ENCODE measurements at regions not wholly inside any gene's neighbourhood (a gene's known extent, or its start where the extent isn't known, plus 50 kb on each side); places are given as distances from the start of the nearest gene placed in this dataset.

- no peak overlapping the region for H3K4me3 ChIP-seq (ENCODE audit: low read length)
- H3K36me3 ChIP-seq (ENCODE audit: control insufficient read depth, low read length): no peaks in the 10 kb centered on the region
- H3K27me3 ChIP-seq (ENCODE audit: control insufficient read depth, low read length): no peaks in the 10 kb centered on the region
- no peak overlapping the region for H3K27ac ChIP-seq (ENCODE audit: low read depth, low read length)
- H3K4me2 ChIP-seq (ENCODE audit: low read length): no peak overlapping the region
- H3K9me2 ChIP-seq (replicated peaks; ENCODE audit: control insufficient read depth, low read length): no peaks in the 10 kb centered on the region
- no peaks in the 10 kb centered on the region for H3K79me2 ChIP-seq (ENCODE audit: control insufficient read depth, low read length)
- TF ChIP-seq, protein P1, sequence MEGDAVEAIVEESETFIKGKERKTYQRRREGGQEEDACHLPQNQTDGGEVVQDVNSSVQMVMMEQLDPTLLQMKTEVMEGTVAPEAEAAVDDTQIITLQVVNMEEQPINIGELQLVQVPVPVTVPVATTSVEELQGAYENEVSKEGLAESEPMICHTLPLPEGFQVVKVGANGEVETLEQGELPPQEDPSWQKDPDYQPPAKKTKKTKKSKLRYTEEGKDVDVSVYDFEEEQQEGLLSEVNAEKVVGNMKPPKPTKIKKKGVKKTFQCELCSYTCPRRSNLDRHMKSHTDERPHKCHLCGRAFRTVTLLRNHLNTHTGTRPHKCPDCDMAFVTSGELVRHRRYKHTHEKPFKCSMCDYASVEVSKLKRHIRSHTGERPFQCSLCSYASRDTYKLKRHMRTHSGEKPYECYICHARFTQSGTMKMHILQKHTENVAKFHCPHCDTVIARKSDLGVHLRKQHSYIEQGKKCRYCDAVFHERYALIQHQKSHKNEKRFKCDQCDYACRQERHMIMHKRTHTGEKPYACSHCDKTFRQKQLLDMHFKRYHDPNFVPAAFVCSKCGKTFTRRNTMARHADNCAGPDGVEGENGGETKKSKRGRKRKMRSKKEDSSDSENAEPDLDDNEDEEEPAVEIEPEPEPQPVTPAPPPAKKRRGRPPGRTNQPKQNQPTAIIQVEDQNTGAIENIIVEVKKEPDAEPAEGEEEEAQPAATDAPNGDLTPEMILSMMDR (IDR thresholded peaks at IDR 0.05; ENCODE audit: low read depth, low read length, poor library complexity, severe bottlenecking): no peak
- no peak for TF ChIP-seq EZH2phosphoT487 (IDR thresholded peaks at IDR 0.05; ENCODE audit: borderline replicate concordance, low read length)
- no peaks in the 10 kb centered on the region for H3K9me3 ChIP-seq (ENCODE audit: control insufficient read depth, insufficient read depth, low read length)
- H4K20me1 ChIP-seq (ENCODE audit: control insufficient read depth, insufficient read depth, low read depth, low read length): no peaks in the 10 kb centered on the region
- H3K4me1 ChIP-seq (ENCODE audit: control insufficient read depth, low read length): no peaks in the 10 kb centered on the region
- H3F3A ChIP-seq (ENCODE audit: control insufficient read depth, insufficient read depth): no peaks in the 10 kb centered on the region
These were observed 2094.5 kb upstream of the CELF4 start for GRCh38 chr18:39660141-39660540.

DNA sequence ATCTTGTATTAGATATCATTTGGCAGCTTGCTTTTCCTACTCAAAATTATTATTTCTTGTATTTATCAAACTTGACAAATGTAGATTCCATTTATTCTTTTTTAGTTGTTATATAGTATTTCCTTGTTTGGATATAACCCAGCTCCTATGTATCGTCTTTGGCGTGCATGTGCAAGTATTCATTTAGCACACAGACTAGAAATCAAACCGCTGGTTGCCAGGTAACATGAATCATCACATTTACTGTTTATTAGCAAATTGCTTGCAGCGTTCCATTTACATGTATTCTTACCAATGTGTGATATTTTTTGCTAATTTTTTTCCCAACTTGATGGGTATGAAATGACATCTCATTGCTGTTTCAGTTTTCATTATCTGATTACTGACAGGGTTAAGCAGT is 2089.7 kb upstream of the CELF4 start:
- no peaks in the 10 kb centered on the region for H3K4me1 ChIP-seq (ENCODE audit: control insufficient read depth, low read length)
- H3K79me2 ChIP-seq (ENCODE audit: control insufficient read depth, low read length): no peaks in the 10 kb centered on the region
- no peak for TF ChIP-seq EZH2phosphoT487 (IDR thresholded peaks at IDR 0.05; ENCODE audit: borderline replicate concordance, low read length)
- TF ChIP-seq, protein P1 (IDR thresholded peaks at IDR 0.05; ENCODE audit: low read depth, low read length, poor library complexity, severe bottlenecking): no peak
- no peaks in the 10 kb centered on the region for H3K36me3 ChIP-seq (ENCODE audit: control insufficient read depth, low read length)
- no peaks in the 10 kb centered on the region for H3F3A ChIP-seq (ENCODE audit: control insufficient read depth, insufficient read depth)
- no peak overlapping the region for H3K4me2 ChIP-seq (ENCODE audit: low read length)
- H3K4me3 ChIP-seq (ENCODE audit: low read length): no peak overlapping the region
- H3K9me3 ChIP-seq (ENCODE audit: control insufficient read depth, insufficient read depth, low read length): no peaks in the 10 kb centered on the region
- H3K27ac ChIP-seq (ENCODE audit: low read depth, low read length): no peak overlapping the region
- no peaks in the 10 kb centered on the region for H4K20me1 ChIP-seq (ENCODE audit: control insufficient read depth, insufficient read depth, low read depth, low read length)
- no peaks in the 10 kb centered on the region for H3K27me3 ChIP-seq (ENCODE audit: control insufficient read depth, low read length)
- no peaks in the 10 kb centered on the region for H3K9me2 ChIP-seq (replicated peaks; ENCODE audit: control insufficient read depth, low read length)

- no peak for TF ChIP-seq EZH2phosphoT487 (IDR thresholded peaks at IDR 0.05; ENCODE audit: borderline replicate concordance, low read length)
- TF ChIP-seq, protein P1 (IDR thresholded peaks at IDR 0.05; ENCODE audit: low read depth, low read length, poor library complexity, severe bottlenecking): no peak
- Histone ChIP-seq H3K4me1 (ENCODE audit: control insufficient read depth, low read length) (no peaks in the 10 kb centered on the region), H3F3A (ENCODE audit: control insufficient read depth, insufficient read depth) (no peaks in the 10 kb centered on the region), H3K9me3 (ENCODE audit: control insufficient read depth, insufficient read depth, low read length) (no peaks in the 10 kb centered on the region), H3K36me3 (ENCODE audit: control insufficient read depth, low read length) (no peaks in the 10 kb centered on the region), H3K27ac (ENCODE audit: low read depth, low read length) (no peak overlapping the region), H3K27me3 (ENCODE audit: control insufficient read depth, low read length) (no peaks in the 10 kb centered on the region), H4K20me1 (ENCODE audit: control insufficient read depth, insufficient read depth, low read depth, low read length) (no peaks in the 10 kb centered on the region), H3K79me2 (ENCODE audit: control insufficient read depth, low read length) (no peaks in the 10 kb centered on the region), H3K4me2 (ENCODE audit: low read length) (no peak overlapping the region), H3K9me2 (replicated peaks; ENCODE audit: control insufficient read depth, low read length) (no peaks in the 10 kb centered on the region), H3K4me3 (ENCODE audit: low read length) (no peak overlapping the region)
These were observed 2087.6 kb upstream of the CELF4 start for GRCh38 chr18:39653221-39653620.

GRCh38 chr18:39648616-39649015 is 2083.0 kb upstream of the CELF4 start:
- TF ChIP-seq EZH2phosphoT487 (IDR thresholded peaks at IDR 0.05; ENCODE audit: borderline replicate concordance, low read length): no peak
- TF ChIP-seq, protein P1 (IDR thresholded peaks at IDR 0.05; ENCODE audit: low read depth, low read length, poor library complexity, severe bottlenecking): no peak
- H3K27ac ChIP-seq (ENCODE audit: low read depth, low read length): no peak overlapping the region
- H3K4me1 ChIP-seq (ENCODE audit: control insufficient read depth, low read length): no peaks in the 10 kb centered on the region
- no peaks in the 10 kb centered on the region for H3K36me3 ChIP-seq (ENCODE audit: control insufficient read depth, low read length)
- no peak overlapping the region for H3K4me2 ChIP-seq (ENCODE audit: low read length)
- no peaks in the 10 kb centered on the region for H4K20me1 ChIP-seq (ENCODE audit: control insufficient read depth, insufficient read depth, low read depth, low read length)
- no peaks in the 10 kb centered on the region for H3K9me2 ChIP-seq (replicated peaks; ENCODE audit: control insufficient read depth, low read length)
- H3K9me3 ChIP-seq (ENCODE audit: control insufficient read depth, insufficient read depth, low read length): no peaks in the 10 kb centered on the region
- H3K4me3 ChIP-seq (ENCODE audit: low read length): no peak overlapping the region
- H3K79me2 ChIP-seq (ENCODE audit: control insufficient read depth, low read length): no peaks in the 10 kb centered on the region
- no peaks in the 10 kb centered on the region for H3K27me3 ChIP-seq (ENCODE audit: control insufficient read depth, low read length)
- H3F3A ChIP-seq (ENCODE audit: control insufficient read depth, insufficient read depth): no peaks in the 10 kb centered on the region

Data from DOHH2 (cell line).